ENCODE measurements at regions not wholly inside any gene's neighbourhood (a gene's known extent, or its start where the extent isn't known, plus 50 kb on each side); places are given as distances from the start of the nearest gene placed in this dataset.

- no peak overlapping the region for H3K27ac Mint-ChIP-seq (ENCODE audit: unreplicated experiment)
- H3K9me3 Mint-ChIP-seq, result peaks cover 2% of the 10 kb centered on the region
- no peak for DNase-seq (ENCODE audit: low read depth, low spot score)
- H3K27me3 Mint-ChIP-seq (ENCODE audit: low read depth), result peaks cover 34% of the 10 kb centered on the region
- no peaks in the 10 kb centered on the region for H3K36me3 Mint-ChIP-seq (ENCODE audit: low read depth)
- TF ChIP-seq, protein P1, sequence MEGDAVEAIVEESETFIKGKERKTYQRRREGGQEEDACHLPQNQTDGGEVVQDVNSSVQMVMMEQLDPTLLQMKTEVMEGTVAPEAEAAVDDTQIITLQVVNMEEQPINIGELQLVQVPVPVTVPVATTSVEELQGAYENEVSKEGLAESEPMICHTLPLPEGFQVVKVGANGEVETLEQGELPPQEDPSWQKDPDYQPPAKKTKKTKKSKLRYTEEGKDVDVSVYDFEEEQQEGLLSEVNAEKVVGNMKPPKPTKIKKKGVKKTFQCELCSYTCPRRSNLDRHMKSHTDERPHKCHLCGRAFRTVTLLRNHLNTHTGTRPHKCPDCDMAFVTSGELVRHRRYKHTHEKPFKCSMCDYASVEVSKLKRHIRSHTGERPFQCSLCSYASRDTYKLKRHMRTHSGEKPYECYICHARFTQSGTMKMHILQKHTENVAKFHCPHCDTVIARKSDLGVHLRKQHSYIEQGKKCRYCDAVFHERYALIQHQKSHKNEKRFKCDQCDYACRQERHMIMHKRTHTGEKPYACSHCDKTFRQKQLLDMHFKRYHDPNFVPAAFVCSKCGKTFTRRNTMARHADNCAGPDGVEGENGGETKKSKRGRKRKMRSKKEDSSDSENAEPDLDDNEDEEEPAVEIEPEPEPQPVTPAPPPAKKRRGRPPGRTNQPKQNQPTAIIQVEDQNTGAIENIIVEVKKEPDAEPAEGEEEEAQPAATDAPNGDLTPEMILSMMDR (conservative IDR thresholded peaks at IDR 0.05), result no peak
- H3K4me1 Mint-ChIP-seq, result peaks cover 10% of the 10 kb centered on the region
- no peak overlapping the region for H3K4me3 Mint-ChIP-seq
Measured at GRCh38 chr16:54597222-54597621, 310.6 kb upstream of the IRX3 start.

GRCh38 chr16:54595621-54596020, 309.0 kb upstream of the IRX3 start:
- H3K27ac Mint-ChIP-seq (ENCODE audit: unreplicated experiment), result no peak overlapping the region
- no peaks in the 10 kb centered on the region for H3K36me3 Mint-ChIP-seq (ENCODE audit: low read depth)
- peaks cover 2% of the 10 kb centered on the region for H3K9me3 Mint-ChIP-seq
- H3K4me3 Mint-ChIP-seq, result no peak overlapping the region
- peaks cover 38% of the 10 kb centered on the region for H3K27me3 Mint-ChIP-seq (ENCODE audit: low read depth)
- peaks cover 22% of the 10 kb centered on the region for H3K4me1 Mint-ChIP-seq
- TF ChIP-seq, protein P1 (conservative IDR thresholded peaks at IDR 0.05), result no peak
- no peak for DNase-seq (ENCODE audit: low read depth, low spot score)

DNA sequence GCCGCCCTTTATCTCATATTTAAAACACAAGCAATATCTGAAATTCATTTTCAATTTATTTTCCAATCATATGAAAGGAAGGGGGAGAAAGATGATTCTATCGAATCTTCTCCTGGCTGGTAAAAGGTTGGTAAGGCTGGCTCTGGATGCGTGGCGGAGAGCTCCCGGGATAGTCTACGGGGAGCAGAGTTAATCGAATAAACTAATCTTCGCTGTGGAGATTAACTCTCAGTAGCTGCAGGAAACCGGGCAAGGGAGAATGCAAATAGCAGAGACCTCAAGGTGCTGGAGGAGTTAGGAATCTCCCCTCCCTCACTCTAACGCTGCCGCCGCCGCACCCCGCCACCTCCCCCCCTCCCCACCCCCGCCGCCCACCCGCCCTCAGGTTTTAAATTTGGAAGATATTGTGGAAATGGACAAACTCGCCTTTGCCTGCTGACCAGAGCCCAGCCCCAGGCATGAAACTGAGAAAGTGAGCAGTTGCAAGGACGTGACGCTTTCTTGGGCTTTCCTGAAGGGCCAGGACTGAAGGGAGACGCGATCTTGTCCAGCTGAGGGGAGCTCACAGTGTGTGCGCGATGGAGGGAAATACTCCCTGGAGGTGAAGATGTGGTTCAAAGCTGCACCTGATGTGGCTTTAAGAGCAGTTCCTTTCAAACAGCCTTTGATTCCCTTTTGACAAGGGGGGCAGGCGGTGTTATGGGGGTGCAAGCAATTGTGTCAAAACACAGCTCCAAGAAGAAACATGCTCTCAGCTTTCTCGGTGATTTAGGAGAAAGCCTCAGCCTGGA, 308.2 kb upstream of the IRX3 start:
- Mint-ChIP-seq H3K4me3 (no peak overlapping the region), H3K27ac (ENCODE audit: unreplicated experiment) (no peak overlapping the region), H3K9me3 (peaks cover 2% of the 10 kb centered on the region), H3K4me1 (peaks cover 28% of the 10 kb centered on the region), H3K36me3 (ENCODE audit: low read depth) (no peaks in the 10 kb centered on the region), H3K27me3 (ENCODE audit: low read depth) (peaks cover 43% of the 10 kb centered on the region)
- TF ChIP-seq, protein P1 (conservative IDR thresholded peaks at IDR 0.05), result no peak
- DNase-seq (ENCODE audit: low read depth, low spot score), result no peak

DNA sequence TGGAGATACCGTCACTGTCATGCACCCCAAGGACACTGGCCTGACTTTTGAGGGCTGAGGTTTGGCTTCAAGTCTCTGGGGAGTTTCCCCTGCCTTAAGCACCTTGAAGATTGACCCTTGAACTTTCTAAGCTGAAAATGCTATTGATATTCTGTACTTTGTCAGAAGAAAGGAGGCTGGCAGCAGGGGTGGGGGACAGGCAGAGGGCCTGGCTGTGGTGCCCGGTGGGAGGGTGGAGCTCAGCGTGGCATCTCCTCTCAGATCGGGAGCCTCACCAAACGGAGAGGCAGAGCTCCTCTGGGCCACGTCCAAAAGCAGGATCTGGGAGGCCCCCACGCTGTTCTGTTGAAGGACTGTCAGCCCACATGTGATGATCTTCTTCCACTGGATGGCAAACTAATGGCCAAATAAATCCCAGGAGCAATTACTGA, 305.2 kb upstream of the IRX3 start:
- peaks cover 43% of the 10 kb centered on the region for H3K4me1 Mint-ChIP-seq
- H3K27ac Mint-ChIP-seq (ENCODE audit: unreplicated experiment), result no peak overlapping the region
- TF ChIP-seq, protein P1 (conservative IDR thresholded peaks at IDR 0.05), result no peak
- peaks cover 3% of the 10 kb centered on the region for H3K36me3 Mint-ChIP-seq (ENCODE audit: low read depth)
- peaks cover 51% of the 10 kb centered on the region for H3K27me3 Mint-ChIP-seq (ENCODE audit: low read depth)
- H3K4me3 Mint-ChIP-seq, result no peak overlapping the region
- DNase-seq (ENCODE audit: low read depth, low spot score), result no peak
- no peaks in the 10 kb centered on the region for H3K9me3 Mint-ChIP-seq

DNA sequence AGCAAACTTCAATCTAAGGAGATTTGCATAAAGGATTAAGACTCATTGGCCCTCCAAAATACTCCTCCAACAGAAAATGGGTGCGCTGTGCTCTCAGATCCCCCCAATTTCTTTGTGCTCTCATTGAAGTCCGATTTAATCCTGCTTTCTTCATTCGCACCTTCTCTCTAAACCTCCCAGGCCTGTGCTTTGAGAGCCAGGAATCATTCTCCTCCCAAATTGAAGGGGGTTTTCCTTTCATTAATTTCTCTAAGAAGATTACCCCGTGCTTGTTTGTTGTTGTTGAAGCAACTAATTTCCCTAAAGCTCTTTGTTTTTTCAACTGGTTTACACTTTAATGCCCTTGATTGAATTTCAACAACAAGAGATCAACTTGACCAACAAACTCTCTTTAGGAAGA, 304.2 kb upstream of the IRX3 start:
- peaks cover 44% of the 10 kb centered on the region for H3K27me3 Mint-ChIP-seq (ENCODE audit: low read depth)
- H3K4me3 Mint-ChIP-seq, result no peak overlapping the region
- peaks cover 45% of the 10 kb centered on the region for H3K4me1 Mint-ChIP-seq
- peaks cover 3% of the 10 kb centered on the region for H3K36me3 Mint-ChIP-seq (ENCODE audit: low read depth)
- no peaks in the 10 kb centered on the region for H3K9me3 Mint-ChIP-seq
- TF ChIP-seq, protein P1 (conservative IDR thresholded peaks at IDR 0.05), result no peak
- H3K27ac Mint-ChIP-seq (ENCODE audit: unreplicated experiment), result no peak overlapping the region
- DNase-seq (ENCODE audit: low read depth, low spot score), result no peak

All from neural crest cell (in vitro differentiated cells).